GF-D8 (cell line): ENCODE measurements at regions not wholly inside any gene's neighbourhood (a gene's known extent, or its start where the extent isn't known, plus 50 kb on each side); places are given as distances from the start of the nearest gene placed in this dataset.

ENCODE experiments used
- DNase-seq: peaks from one replicate; lab custom pipeline; 2025; lab: John Stamatoyannopoulos, UW

- no peak for DNase-seq
These were observed 321.9 kb downstream of the ZSWIM6 start for GRCh38 chr5:61653807-61654580.

GRCh38 chr5:61654876-61655275 is 322.8 kb downstream of the ZSWIM6 start:
- DNase-seq, result no peak

- no peak for DNase-seq
These were observed 325.0 kb downstream of the ZSWIM6 start for GRCh38 chr5:61657010-61657409.

- no peak for DNase-seq
These were observed 325.6 kb downstream of the ZSWIM6 start for GRCh38 chr5:61657686-61658085.

GRCh38 chr5:61658592-61659008 is 326.5 kb downstream of the ZSWIM6 start:
- DNase-seq, result no peak

GRCh38 chr5:61659221-61659696 is 327.2 kb downstream of the ZSWIM6 start:
- DNase-seq, result no peak

GRCh38 chr5:61662670-61663069 is 330.6 kb downstream of the ZSWIM6 start:
- no peak for DNase-seq

- no peak for DNase-seq
These were observed 334.1 kb downstream of the ZSWIM6 start for GRCh38 chr5:61666064-61666621.

GRCh38 chr5:61667525-61668218 is 335.6 kb downstream of the ZSWIM6 start:
- no peak for DNase-seq

GRCh38 chr5:61669531-61669930 is 337.5 kb downstream of the ZSWIM6 start:
- DNase-seq, result no peak

GRCh38 chr5:61670941-61671340 is 338.9 kb downstream of the ZSWIM6 start:
- DNase-seq, result no peak

- DNase-seq, result no peak
These were observed 341.1 kb downstream of the ZSWIM6 start for GRCh38 chr5:61673007-61673735.

GRCh38 chr5:61674378-61674777 is 342.3 kb downstream of the ZSWIM6 start:
- no peak for DNase-seq

GRCh38 chr5:61675015-61675692 is 343.1 kb downstream of the ZSWIM6 start:
- no peak for DNase-seq

GRCh38 chr5:61677220-61677619 is 345.2 kb downstream of the ZSWIM6 start:
- DNase-seq, result no peak

GRCh38 chr5:61678966-61679365 is 346.9 kb downstream of the ZSWIM6 start:
- DNase-seq, result no peak

- DNase-seq, result no peak
These were observed 347.5 kb downstream of the ZSWIM6 start for GRCh38 chr5:61679562-61679961.

- no peak for DNase-seq
These were observed 348.2 kb downstream of the ZSWIM6 start for GRCh38 chr5:61680247-61680646.

- DNase-seq, result no peak
These were observed 351.1 kb downstream of the ZSWIM6 start for GRCh38 chr5:61683148-61683547.

GRCh38 chr5:61683926-61684325 is 351.9 kb downstream of the ZSWIM6 start:
- DNase-seq, result no peak

GRCh38 chr5:61686491-61687257 is 354.6 kb downstream of the ZSWIM6 start:
- DNase-seq, result no peak
